ENCODE measurements at regions not wholly inside any gene's neighbourhood (a gene's known extent, or its start where the extent isn't known, plus 50 kb on each side); places are given as distances from the start of the nearest gene placed in this dataset.
A peak's percentile ranks its signal among the peaks of the same experiment; 100 is the strongest.

DNA sequence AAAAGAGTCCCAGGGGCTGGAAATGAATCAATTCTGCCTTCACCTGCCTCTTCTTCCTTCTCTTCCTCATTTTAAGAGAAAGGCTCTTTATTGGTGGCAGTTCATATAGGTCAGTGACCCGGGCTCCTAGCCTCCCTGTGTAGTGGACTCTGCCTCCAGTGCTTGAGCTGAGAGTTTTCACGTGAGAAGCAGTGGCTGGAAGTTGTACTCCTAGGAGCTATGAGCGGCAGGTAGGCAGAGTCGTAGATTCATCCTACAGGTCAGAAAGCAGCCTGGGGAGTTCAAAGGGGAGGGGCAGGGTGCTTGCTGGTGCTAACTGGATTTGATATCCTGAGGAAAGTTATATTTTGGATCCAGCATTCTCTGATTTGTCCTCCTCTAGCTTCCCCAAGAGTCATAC lies 101.1 kb downstream of the RPLP1 start:
- H3K9me3 ChIP-seq: peaks cover 29% of the 10 kb centered on the region
- FAIRE-seq (no peak), DNase-seq (ENCODE audit: low read depth in 1 of 2, low spot score in 1 of 2) (no peak), ATAC-seq (no peak)
- H3K4me1 ChIP-seq: peaks cover 53% of the 10 kb centered on the region
- POLR2A ChIA-PET: no interaction called here
- WGBS (ENCODE audit: missing lambda C conversion rate): 94% methylated on average over 4 of the region's 4 CpGs
- H3K4me2 ChIP-seq: peak overlapping the region; percentile 81
- peak overlapping the region; percentile 82 to 87 for H3K27ac ChIP-seq
- no peak for TF ChIP-seq HOXA7 (CRISPR knock-in tag; IDR thresholded peaks at IDR 0.05)
- no peak for TF ChIP-seq GATA3 (IDR thresholded peaks at IDR 0.05; ENCODE audit: borderline replicate concordance)
- no peak for TF ChIP-seq HOXB5 (CRISPR knock-in tag; IDR thresholded peaks at IDR 0.05)
- no peak for TF ChIP-seq CBX2 (IDR thresholded peaks at IDR 0.05; ENCODE audit: borderline replicate concordance, low read depth)
- TF ChIP-seq NPAS2 (CRISPR knock-in tag; IDR thresholded peaks at IDR 0.05; ENCODE audit: borderline replicate concordance): no peak
- TF ChIP-seq FOSL2 (IDR thresholded peaks at IDR 0.05): no peak
- no peak for TF ChIP-seq FOSL2 (CRISPR knock-in tag; IDR thresholded peaks at IDR 0.05)
- CTCF ChIA-PET: interaction anchor here (1.2 to 3.4 kb wide), 3 partner anchors 16 to 36 kb away, joined by 3 to 17 read pairs (median 4); no protein-coding TSS in a partner anchor
- no peak overlapping the region for H3K4me3 ChIP-seq

DNA sequence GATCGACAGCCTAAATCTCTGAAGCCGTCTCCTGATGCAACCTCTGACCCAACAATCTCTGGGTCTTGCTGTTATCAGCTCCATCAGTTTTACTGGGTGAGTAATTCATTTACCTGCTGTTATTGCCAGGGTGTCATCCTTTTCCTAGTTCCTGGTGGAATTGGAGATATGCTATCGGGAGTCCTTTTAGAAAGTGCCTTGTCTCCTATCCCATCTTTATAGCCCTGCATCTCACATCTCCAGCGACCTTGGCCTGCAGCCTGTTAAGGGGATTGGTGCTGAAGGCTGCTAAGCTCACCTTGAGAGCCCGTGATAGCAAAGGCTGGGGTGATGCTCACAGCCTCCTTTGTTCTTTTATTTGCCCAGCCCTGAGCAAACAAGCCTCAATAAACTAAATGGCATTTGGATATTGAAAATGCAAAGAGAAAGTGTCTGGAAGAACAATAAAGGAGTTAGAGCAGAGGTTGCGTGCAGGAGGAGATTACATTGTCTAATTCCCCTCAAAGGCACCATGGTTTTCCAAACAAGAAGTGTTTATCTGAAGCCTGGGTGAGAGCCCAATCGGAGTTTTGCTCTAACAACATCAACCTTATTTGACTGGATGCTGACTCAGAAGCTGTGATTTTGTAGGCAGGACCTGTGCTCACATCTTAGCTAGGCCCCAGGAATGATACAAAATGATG lies 101.8 kb downstream of the RPLP1 start:
- FAIRE-seq: peak; percentile 99
- ATAC-seq: peak; percentile 31 to 59
- H3K27ac ChIP-seq: peak overlapping the region; percentile 82 to 87
- ChIA-PET CTCF (interaction anchor here (0.9 to 3.4 kb wide), 3 partner anchors 16 to 90 kb away, joined by 3 to 17 read pairs (median 4); no protein-coding TSS in a partner anchor), POLR2A (no interaction called here)
- H3K9me3 ChIP-seq: peaks cover 27% of the 10 kb centered on the region
- WGBS (ENCODE audit: missing lambda C conversion rate): 8% methylated on average over 7 of the region's 7 CpGs
- H3K4me1 ChIP-seq: peaks cover 54% of the 10 kb centered on the region
- H3K4me2 ChIP-seq: peak overlapping the region; percentile 81
- peak; percentile 61 to 90 for DNase-seq (ENCODE audit: low read depth in 1 of 2, low spot score in 1 of 2)
- H3K4me3 ChIP-seq: no peak overlapping the region
- TF ChIP-seq, protein P1, sequence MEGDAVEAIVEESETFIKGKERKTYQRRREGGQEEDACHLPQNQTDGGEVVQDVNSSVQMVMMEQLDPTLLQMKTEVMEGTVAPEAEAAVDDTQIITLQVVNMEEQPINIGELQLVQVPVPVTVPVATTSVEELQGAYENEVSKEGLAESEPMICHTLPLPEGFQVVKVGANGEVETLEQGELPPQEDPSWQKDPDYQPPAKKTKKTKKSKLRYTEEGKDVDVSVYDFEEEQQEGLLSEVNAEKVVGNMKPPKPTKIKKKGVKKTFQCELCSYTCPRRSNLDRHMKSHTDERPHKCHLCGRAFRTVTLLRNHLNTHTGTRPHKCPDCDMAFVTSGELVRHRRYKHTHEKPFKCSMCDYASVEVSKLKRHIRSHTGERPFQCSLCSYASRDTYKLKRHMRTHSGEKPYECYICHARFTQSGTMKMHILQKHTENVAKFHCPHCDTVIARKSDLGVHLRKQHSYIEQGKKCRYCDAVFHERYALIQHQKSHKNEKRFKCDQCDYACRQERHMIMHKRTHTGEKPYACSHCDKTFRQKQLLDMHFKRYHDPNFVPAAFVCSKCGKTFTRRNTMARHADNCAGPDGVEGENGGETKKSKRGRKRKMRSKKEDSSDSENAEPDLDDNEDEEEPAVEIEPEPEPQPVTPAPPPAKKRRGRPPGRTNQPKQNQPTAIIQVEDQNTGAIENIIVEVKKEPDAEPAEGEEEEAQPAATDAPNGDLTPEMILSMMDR (IDR thresholded peaks at IDR 0.05): no peak
- TF ChIP-seq, protein P2, sequence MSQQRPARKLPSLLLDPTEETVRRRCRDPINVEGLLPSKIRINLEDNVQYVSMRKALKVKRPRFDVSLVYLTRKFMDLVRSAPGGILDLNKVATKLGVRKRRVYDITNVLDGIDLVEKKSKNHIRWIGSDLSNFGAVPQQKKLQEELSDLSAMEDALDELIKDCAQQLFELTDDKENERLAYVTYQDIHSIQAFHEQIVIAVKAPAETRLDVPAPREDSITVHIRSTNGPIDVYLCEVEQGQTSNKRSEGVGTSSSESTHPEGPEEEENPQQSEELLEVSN (IDR thresholded peaks at IDR 0.05; ENCODE audit: borderline replicate concordance, low read depth): no peak
- no peak for TF ChIP-seq HOXB5 (CRISPR knock-in tag; IDR thresholded peaks at IDR 0.05)
- no peak for TF ChIP-seq FOSB (CRISPR knock-in tag; IDR thresholded peaks at IDR 0.05)
- TF ChIP-seq, protein P3, sequence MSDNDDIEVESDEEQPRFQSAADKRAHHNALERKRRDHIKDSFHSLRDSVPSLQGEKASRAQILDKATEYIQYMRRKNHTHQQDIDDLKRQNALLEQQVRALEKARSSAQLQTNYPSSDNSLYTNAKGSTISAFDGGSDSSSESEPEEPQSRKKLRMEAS (IDR thresholded peaks at IDR 0.05): no peak
- TF ChIP-seq TP53 (CRISPR knock-in tag; IDR thresholded peaks at IDR 0.05): no peak
- TF ChIP-seq RARB (CRISPR knock-in tag; IDR thresholded peaks at IDR 0.05): no peak
- no peak for TF ChIP-seq RCOR1 (IDR thresholded peaks at IDR 0.05; ENCODE audit: low read depth, low read length)
- TF ChIP-seq RNF2 (IDR thresholded peaks at IDR 0.05; ENCODE audit: borderline replicate concordance, low read depth): no peak
- TF ChIP-seq ZNF302 (CRISPR knock-in tag; IDR thresholded peaks at IDR 0.05): no peak
- no peak for TF ChIP-seq POLR2AphosphoS2 (conservative IDR thresholded peaks at IDR 0.05; ENCODE audit: low read length)
- peak; percentile 58 to 88; a peak in 2 of 5 replicates for TF ChIP-seq EP300 (IDR thresholded peaks at IDR 0.05)
- TF ChIP-seq CHD2 (IDR thresholded peaks at IDR 0.05; ENCODE audit: low read length, partially characterized antibody): no peak
- TF ChIP-seq TFCP2L1 (CRISPR knock-in tag; IDR thresholded peaks at IDR 0.05): no peak
- TF ChIP-seq CBX8 (IDR thresholded peaks at IDR 0.05): no peak
- TF ChIP-seq, protein P4, sequence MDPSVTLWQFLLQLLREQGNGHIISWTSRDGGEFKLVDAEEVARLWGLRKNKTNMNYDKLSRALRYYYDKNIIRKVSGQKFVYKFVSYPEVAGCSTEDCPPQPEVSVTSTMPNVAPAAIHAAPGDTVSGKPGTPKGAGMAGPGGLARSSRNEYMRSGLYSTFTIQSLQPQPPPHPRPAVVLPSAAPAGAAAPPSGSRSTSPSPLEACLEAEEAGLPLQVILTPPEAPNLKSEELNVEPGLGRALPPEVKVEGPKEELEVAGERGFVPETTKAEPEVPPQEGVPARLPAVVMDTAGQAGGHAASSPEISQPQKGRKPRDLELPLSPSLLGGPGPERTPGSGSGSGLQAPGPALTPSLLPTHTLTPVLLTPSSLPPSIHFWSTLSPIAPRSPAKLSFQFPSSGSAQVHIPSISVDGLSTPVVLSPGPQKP (IDR thresholded peaks at IDR 0.05; ENCODE audit: low read depth, low read length): no peak
- peak; percentile 64 for TF ChIP-seq MAFK (IDR thresholded peaks at IDR 0.05; ENCODE audit: partially characterized antibody)
- TF ChIP-seq, protein P5, sequence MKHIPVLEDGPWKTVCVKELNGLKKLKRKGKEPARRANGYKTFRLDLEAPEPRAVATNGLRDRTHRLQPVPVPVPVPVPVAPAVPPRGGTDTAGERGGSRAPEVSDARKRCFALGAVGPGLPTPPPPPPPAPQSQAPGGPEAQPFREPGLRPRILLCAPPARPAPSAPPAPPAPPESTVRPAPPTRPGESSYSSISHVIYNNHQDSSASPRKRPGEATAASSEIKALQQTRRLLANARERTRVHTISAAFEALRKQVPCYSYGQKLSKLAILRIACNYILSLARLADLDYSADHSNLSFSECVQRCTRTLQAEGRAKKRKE (CRISPR knock-in tag; IDR thresholded peaks at IDR 0.05; ENCODE audit: low read depth): no peak
- no peak for TF ChIP-seq MAZ (IDR thresholded peaks at IDR 0.05; ENCODE audit: borderline replicate concordance, low read depth, low read length)
- TF ChIP-seq HEYL (CRISPR knock-in tag; IDR thresholded peaks at IDR 0.05): no peak
- no peak for TF ChIP-seq HDAC2 (IDR thresholded peaks at IDR 0.05)
- no peak; the same call in 1 of the 2 replicates for TF ChIP-seq BHLHE40 (IDR thresholded peaks at IDR 0.05; ENCODE audit: low read depth, low read length)
- TF ChIP-seq PHF8 (IDR thresholded peaks at IDR 0.05; ENCODE audit: borderline replicate concordance, low read depth): no peak
- TF ChIP-seq HOXA7 (CRISPR knock-in tag; IDR thresholded peaks at IDR 0.05): no peak
- TF ChIP-seq JUN (IDR thresholded peaks at IDR 0.05): peak; percentile 68 to 92; a peak in 4 of 5 replicates
- TF ChIP-seq, protein P6, sequence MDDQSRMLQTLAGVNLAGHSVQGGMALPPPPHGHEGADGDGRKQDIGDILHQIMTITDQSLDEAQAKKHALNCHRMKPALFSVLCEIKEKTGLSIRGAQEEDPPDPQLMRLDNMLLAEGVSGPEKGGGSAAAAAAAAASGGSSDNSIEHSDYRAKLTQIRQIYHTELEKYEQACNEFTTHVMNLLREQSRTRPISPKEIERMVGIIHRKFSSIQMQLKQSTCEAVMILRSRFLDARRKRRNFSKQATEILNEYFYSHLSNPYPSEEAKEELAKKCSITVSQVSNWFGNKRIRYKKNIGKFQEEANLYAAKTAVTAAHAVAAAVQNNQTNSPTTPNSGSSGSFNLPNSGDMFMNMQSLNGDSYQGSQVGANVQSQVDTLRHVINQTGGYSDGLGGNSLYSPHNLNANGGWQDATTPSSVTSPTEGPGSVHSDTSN (IDR thresholded peaks at IDR 0.05): peak; percentile 59; the same call in 1 of the 2 replicates
- peak; percentile 57; the same call in 1 of the 2 replicates for TF ChIP-seq JUNB (IDR thresholded peaks at IDR 0.05)
- TF ChIP-seq FOSL2 (IDR thresholded peaks at IDR 0.05): no peak
- TF ChIP-seq FOSL2 (CRISPR knock-in tag; IDR thresholded peaks at IDR 0.05): peak; percentile 36; the same call in 1 of the 2 replicates
- TF ChIP-seq, protein P7, sequence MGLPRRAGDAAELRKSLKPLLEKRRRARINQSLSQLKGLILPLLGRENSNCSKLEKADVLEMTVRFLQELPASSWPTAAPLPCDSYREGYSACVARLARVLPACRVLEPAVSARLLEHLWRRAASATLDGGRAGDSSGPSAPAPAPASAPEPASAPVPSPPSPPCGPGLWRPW (IDR thresholded peaks at IDR 0.05): no peak
